Left ventricle myocardium superior (tissue), 1 donor: ENCODE measurements at regions not wholly inside any gene's neighbourhood (a gene's known extent, or its start where the extent isn't known, plus 50 kb on each side); places are given as distances from the start of the nearest gene placed in this dataset.
"Not testable (repeated sequence)": the region's sequence is repeated elsewhere in the genome, so short reads cannot be mapped to it uniquely, and the experiment has no call there.

Source experiments
- ATAC-seq: fragments of 200-7000 bp; cut with Tn5 transposase; one replicate; pipeline ENCODE4 v1.9.1; 2020; ENCODE audit warnings: mild to moderate bottlenecking, moderate library complexity
- DNase-seq: peaks from one replicate; pipeline ENCODE4 v3.0.0-alpha.2; 2020
- intact Hi-C: fragments of 100-400 bp; cut with micrococcal nuclease; formaldehyde crosslinking; loops from one replicate; pipeline ENCODE4 v1.11.0; 2022
- donor health status: DM: no; HTN: yes; CAD: no; lungs with severe emphysema.

- ATAC-seq (peak; percentile 16), DNase-seq (no peak)
- intact Hi-C loops: no loop called here
Observed at GRCh38 chr22:44570476-44571445, 72.7 kb upstream of the RTL6 start.

- ATAC-seq (no peak), DNase-seq (no peak)
- intact Hi-C loops: no loop called here
Observed at GRCh38 chr22:44569561-44569991, 71.5 kb upstream of the RTL6 start.

GRCh38 chr22:44567846-44568493, 69.9 kb upstream of the RTL6 start:
- intact Hi-C loops: no loop called here
- DNase-seq: no peak
- no peak for ATAC-seq

- ATAC-seq, DNase-seq, intact Hi-C loops: not testable (repeated sequence)
Observed at GRCh38 chr22:44567378-44567841, 69.4 kb upstream of the RTL6 start.

DNA sequence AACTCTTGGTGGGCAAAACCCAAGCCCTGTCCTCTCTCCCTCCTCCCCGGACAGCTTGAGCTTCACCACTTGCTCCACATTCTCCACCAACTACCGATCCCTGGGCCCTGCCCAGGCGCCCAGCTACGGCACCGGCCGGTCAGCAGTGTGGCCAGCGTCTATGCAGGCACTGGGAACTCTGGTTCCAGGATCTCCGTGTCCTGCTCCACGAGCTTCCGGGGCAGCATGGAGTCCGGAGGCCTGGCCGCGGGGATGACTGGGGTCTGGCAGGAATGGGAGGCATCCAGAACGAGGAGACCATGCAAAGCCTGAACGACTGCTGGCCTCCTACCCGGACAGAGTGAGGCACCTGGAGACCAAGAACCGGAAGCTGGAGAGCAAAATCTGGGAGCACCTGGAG, 68.9 kb upstream of the RTL6 start:
- DNase-seq (no peak), ATAC-seq (no peak)
- intact Hi-C loops: no loop called here

- ATAC-seq, intact Hi-C loops: not testable (repeated sequence)
Observed at GRCh38 chr22:44562651-44563050, 64.6 kb upstream of the RTL6 start.

GRCh38 chr22:44561139-44561840, 63.3 kb upstream of the RTL6 start:
- DNase-seq: no peak
- no peak for ATAC-seq
- intact Hi-C loops: no loop called here

More at GRCh38 chr22:44562651-44563050, 64.6 kb upstream of the RTL6 start:
- DNase-seq: not testable (repeated sequence)

- DNase-seq, intact Hi-C loops, ATAC-seq: not testable (repeated sequence)
Observed at GRCh38 chr22:44558671-44559070, 60.6 kb upstream of the RTL6 start.

DNA sequence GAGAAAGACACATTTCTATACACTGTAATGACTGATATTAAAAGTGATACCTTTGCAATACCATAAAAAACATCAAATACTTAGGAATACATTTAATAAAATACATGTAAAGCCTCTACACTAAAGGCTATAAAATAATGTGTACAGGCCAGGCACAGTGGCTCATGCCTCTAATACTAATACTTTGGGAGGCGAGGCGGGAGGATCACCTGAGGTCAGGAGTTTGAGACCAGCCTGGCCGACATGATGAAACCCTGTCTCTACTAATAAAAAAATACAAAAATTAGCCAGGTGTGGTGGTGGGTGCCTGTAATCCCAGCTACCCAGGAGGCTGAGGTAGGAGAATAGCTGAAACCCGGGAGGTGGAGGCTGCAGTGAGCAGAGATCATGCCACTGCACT, 59.8 kb upstream of the RTL6 start:
- DNase-seq, ATAC-seq, intact Hi-C loops: not testable (repeated sequence)

DNA sequence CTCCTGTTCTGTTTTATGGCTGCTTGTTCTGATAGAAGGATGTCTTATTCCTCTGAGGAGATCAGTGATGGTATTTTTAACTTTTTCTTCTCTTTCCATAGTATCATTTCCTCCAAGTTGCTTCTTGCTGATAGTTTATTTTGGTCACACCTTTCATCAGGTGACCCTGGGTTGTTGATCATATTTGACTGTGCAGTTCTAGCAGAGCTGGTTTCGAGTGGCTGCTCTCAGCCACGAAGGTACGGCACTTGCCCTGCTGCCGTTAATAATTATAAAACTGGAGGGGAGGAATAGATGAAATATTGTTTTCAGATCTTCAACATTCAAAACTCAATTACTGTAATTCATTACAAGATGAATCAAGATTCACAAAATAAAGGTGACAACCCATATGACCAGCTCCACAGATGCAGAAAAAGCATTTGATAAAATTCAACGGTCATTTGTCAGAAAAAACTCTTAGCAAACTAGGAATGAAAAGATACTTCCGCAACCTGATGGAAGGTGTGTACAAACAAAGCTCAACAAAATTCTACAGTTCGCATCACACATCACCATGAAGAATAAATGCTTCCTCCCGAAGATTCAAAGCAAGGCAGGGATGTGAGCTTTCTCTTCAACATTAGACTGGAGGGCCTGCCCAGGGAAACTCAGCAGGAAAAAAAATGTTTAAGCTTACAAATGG, 59.2 kb upstream of the RTL6 start:
- intact Hi-C loops: no loop called here
- ATAC-seq (no peak), DNase-seq (no peak)

DNA sequence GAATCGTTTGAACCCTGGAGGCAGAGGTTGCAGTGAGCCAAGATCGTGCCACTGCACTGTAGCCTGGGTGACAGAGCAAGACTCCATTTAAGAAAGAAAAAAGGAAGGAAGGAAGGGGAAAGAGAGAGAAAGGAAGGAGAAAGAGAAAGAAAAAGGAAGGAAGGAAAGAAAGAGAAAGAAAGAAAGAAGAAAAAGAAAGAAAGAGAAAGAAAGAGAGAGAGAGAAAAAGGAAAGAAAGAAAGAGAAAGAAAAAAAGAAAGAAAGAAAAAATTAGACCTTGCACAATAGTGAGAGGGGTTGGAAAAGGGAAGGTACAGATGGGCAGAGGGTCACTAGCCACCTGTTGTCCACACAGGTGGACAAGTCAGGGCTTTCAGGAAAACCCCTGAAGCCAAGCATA, 57.6 kb upstream of the RTL6 start:
- ATAC-seq: no peak
- intact Hi-C loops: no loop called here
- no peak for DNase-seq

GRCh38 chr22:44555046-44555445, 57.0 kb upstream of the RTL6 start:
- no peak for DNase-seq

GRCh38 chr22:44554411-44554810, 56.4 kb upstream of the RTL6 start:
- no peak for ATAC-seq
- DNase-seq: no peak
- intact Hi-C loops: no loop called here

More at GRCh38 chr22:44555046-44555445, 57.0 kb upstream of the RTL6 start:
- ATAC-seq: no peak
- intact Hi-C loops: no loop called here

DNA sequence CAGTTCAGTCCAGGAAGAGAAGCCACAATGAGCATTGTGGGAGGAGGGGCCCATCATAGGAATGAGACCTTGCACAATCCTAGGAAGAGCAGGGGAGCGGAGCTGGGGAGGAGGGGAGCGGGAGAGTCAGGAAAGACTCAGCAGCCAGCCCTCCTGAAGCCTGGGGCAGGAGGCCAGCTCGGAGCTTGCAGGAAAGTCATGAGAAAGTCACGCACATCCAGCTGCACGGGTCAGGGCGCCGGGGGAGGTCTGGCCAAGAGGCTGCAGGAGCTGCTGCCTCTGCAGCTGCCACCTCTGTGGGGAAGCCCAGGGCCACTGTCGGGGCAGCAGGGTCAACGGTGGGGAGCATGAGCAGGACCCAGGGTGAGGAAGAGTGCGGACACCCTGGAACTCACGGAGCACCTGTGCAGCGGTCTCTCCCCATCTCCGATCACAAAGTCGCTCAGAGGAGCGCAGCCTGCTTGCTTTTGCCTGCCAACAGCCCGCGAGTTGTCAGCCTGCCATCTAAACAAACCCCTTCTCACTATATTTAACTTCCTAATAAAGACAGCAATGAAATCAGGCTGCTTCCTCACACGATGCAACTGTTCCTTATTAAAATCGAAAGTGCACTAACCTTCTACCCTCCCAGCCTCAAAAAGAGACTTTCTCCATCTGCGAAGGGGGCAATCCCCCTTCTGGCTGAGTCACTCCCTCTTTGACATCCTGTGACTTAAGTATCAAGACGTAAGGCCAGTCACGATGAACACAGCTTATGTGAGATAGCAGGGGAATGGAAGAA, 52.9 kb upstream of the RTL6 start:
- ATAC-seq: peak; percentile 94
- DNase-seq: peak; percentile 82
- intact Hi-C loops: no loop called here

DNA sequence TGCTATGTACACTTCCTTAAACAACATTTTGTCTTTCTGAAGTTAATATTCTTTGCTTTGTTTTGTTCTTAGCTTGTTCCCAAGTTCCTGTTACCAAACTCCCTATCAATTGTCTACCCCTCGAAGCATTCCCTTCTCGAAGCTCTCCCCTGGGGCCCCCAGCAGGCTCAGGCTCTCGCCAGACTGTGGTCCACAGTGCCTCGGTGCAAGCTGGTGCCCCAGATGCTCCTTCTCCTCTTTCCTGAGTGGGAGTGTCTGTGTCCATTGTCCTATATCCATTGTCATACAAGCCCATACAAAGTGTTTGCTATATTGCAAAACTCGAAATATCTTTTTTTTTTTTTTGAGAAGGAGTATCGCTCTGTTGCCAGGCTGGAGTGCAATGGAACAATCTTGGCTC, 51.7 kb upstream of the RTL6 start:
- DNase-seq (no peak), ATAC-seq (no peak)
- intact Hi-C loops: no loop called here

DNA sequence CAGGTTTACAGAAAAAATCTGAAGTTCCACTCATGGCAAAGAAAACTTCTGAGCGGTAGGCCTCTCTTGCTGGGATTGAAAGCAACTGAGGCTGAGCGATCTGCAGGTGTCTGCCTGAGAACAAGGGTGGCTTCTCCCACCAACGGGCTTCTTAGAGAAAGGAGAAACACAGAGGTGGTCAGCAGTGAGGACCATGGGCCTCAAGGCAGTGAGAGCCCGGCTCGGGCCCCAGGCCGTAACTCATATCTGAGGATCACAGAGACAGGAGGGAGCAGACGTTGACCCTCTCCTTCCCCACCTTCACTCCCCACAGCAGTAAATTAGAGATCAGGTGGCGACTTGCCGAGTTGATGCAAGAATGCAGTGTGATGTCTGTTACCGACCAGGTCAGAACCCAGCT, 50.9 kb upstream of the RTL6 start:
- DNase-seq: no peak
- intact Hi-C loops: no loop called here
- ATAC-seq: no peak
